ENCODE measurements at regions not wholly inside any gene's neighbourhood (a gene's known extent, or its start where the extent isn't known, plus 50 kb on each side); places are given as distances from the start of the nearest gene placed in this dataset.
A peak's percentile ranks its signal among the peaks of the same experiment; 100 is the strongest.

GRCh38 chr9:118395415-118395814 lies 691.2 kb downstream of the TLR4 start:
- DNase-seq (ENCODE audit: low read depth, low spot score): peak; percentile 65
- intact Hi-C loops (cut with micrococcal nuclease; ENCODE audit: unreplicated experiment): loop anchor here (1.0 kb wide), 1 partner anchor 134 kb away; no protein-coding TSS in a partner anchor
- Histone ChIP-seq H3K36me3 (ENCODE audit: control insufficient read depth in 2 of 2, insufficient read depth in 2 of 2, low read length in 1 of 2) (no peaks in the 10 kb centered on the region), H3K4me3 (no peak overlapping the region), H3K4me2 (ENCODE audit: control insufficient read depth, insufficient read depth) (no peak overlapping the region), H3K79me2 (ENCODE audit: control insufficient read depth, insufficient read depth, low read length) (no peaks in the 10 kb centered on the region), H3K27me3 (replicated peaks in 1 of 2; ENCODE audit: control insufficient read depth in 2 of 2, insufficient read depth in 2 of 2, low read length in 1 of 2) (no peaks in the 10 kb centered on the region), H4K20me1 (ENCODE audit: control insufficient read depth, insufficient read depth) (no peaks in the 10 kb centered on the region), H3K9ac (ENCODE audit: control insufficient read depth, insufficient read depth, low read length) (no peak overlapping the region), H3K4me1 (ENCODE audit: control insufficient read depth, insufficient read depth, low read length) (no peaks in the 10 kb centered on the region), H3K9me3 (replicated peaks; ENCODE audit: control insufficient read depth, insufficient read depth, low read length) (no peaks in the 10 kb centered on the region), H2AFZ (ENCODE audit: control insufficient read depth, low read depth, low read length) (no peak overlapping the region), H3K27ac (ENCODE audit: control insufficient read depth, insufficient read depth) (no peak overlapping the region)
- ATAC-seq: peak; percentile 97
- CTCF ChIA-PET: no interaction called here
- BruUV-seq (replicated peaks): no TSS peak
- WGBS (ENCODE audit: insufficient coverage, insufficient replicate concordance, low lambda C conversion rate, missing lambda C conversion rate): 5% methylated on average over 2 of the region's 2 CpGs
- RAD21 ChIA-PET (ENCODE audit: unreplicated experiment): no interaction called here
- POLR2A ChIA-PET: no interaction called here
- SMC1A ChIA-PET (ENCODE audit: uncharacterized antibody, unreplicated experiment): no interaction called here
- in situ Hi-C loops (cut with MboI): no loop called here
- no peak for FAIRE-seq
- TF ChIP-seq TCF7 (IDR thresholded peaks at IDR 0.05; ENCODE audit: borderline replicate concordance) (no peak), IKZF1 (conservative IDR thresholded peaks at IDR 0.05) (peak; percentile 71), MTA3 (IDR thresholded peaks at IDR 0.05; ENCODE audit: borderline replicate concordance, low read length) (no peak), RUNX3 (IDR thresholded peaks at IDR 0.05; ENCODE audit: low read length) (peak; percentile 54; the same call in 1 of the 2 replicates), ZNF217 (IDR thresholded peaks at IDR 0.05) (peak; percentile 92; the same call in 1 of the 2 replicates), POLR2AphosphoS5 (IDR thresholded peaks at IDR 0.05; ENCODE audit: low read length) (no peak), ZNF24 (IDR thresholded peaks at IDR 0.05) (peak; percentile 58; the same call in 1 of the 2 replicates), ZBED1 (IDR thresholded peaks at IDR 0.05; ENCODE audit: borderline replicate concordance) (no peak), SREBF2 (IDR thresholded peaks at IDR 0.05; ENCODE audit: low read length) (no peak), BCLAF1 (IDR thresholded peaks at IDR 0.05) (no peak), SUZ12 (IDR thresholded peaks at IDR 0.05; ENCODE audit: unreplicated experiment) (no peak), POU2F2 (IDR thresholded peaks at IDR 0.05; ENCODE audit: borderline replicate concordance, low read depth, low read length) (no peak), CBFB (IDR thresholded peaks at IDR 0.05; ENCODE audit: low read depth) (no peak), ETV6 (conservative IDR thresholded peaks at IDR 0.05 in 1 of 2, IDR thresholded peaks at IDR 0.05 in 1 of 2; ENCODE audit: borderline replicate concordance in 1 of 2, low read depth in 1 of 2) (peak in 1 of 2 experiments; percentile 38; a peak in 1 of 4 replicates), BACH1 (IDR thresholded peaks at IDR 0.05; ENCODE audit: borderline replicate concordance) (peak; percentile 92), EP300 (IDR thresholded peaks at IDR 0.05; ENCODE audit: borderline replicate concordance in 1 of 2, control insufficient read depth in 1 of 2, low read depth in 2 of 2, low read length in 2 of 2) (peak in 1 of 2 experiments; percentile 58; a peak in 1 of 4 replicates), ASH2L (IDR thresholded peaks at IDR 0.05; ENCODE audit: borderline replicate concordance, low read depth) (no peak), ZNF622 (IDR thresholded peaks at IDR 0.05) (no peak), BMI1 (IDR thresholded peaks at IDR 0.05; ENCODE audit: borderline replicate concordance) (0 out of 2 replicates have a peak, but pooled peaks have one; percentile 41), JUNB (IDR thresholded peaks at IDR 0.05) (peak; percentile 57; the same call in 1 of the 2 replicates), EZH2 (IDR thresholded peaks at IDR 0.05; ENCODE audit: borderline replicate concordance, control insufficient read depth, low read depth, low read length) (no peak), KAT2A (conservative IDR thresholded peaks at IDR 0.05; ENCODE audit: control insufficient read depth, low read depth, low read length) (no peak), DPF2 (IDR thresholded peaks at IDR 0.05) (peak; percentile 44; the same call in 1 of the 2 replicates)
- TF ChIP-seq, protein P1, sequence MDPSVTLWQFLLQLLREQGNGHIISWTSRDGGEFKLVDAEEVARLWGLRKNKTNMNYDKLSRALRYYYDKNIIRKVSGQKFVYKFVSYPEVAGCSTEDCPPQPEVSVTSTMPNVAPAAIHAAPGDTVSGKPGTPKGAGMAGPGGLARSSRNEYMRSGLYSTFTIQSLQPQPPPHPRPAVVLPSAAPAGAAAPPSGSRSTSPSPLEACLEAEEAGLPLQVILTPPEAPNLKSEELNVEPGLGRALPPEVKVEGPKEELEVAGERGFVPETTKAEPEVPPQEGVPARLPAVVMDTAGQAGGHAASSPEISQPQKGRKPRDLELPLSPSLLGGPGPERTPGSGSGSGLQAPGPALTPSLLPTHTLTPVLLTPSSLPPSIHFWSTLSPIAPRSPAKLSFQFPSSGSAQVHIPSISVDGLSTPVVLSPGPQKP (IDR thresholded peaks at IDR 0.05; ENCODE audit: low read depth, low read length): no peak

All from GM12878 (cell line).